Astrocyte (in vitro differentiated cells and primary cell): ENCODE measurements at regions not wholly inside any gene's neighbourhood (a gene's known extent, or its start where the extent isn't known, plus 50 kb on each side); places are given as distances from the start of the nearest gene placed in this dataset.

ENCODE experiments used
- CTCF ChIP-seq: IDR thresholded peaks from 2 replicates; pipeline ENCODE4 v1.5.1; 2011; ENCODE audit warnings: low read depth, mild to moderate bottlenecking, inconsistent platforms, low read length, moderate library complexity; ENCODE audit not compliant: insufficient read depth
- EZH2 ChIP-seq: IDR thresholded peaks from 2 replicates; pipeline ENCODE4 v1.6.1; 2012; ENCODE audit warnings: mild to moderate bottlenecking, low read length, inconsistent platforms; ENCODE audit not compliant: insufficient read depth

- TF ChIP-seq CTCF: no peak
- TF ChIP-seq EZH2: no peak
These were observed 309.2 kb downstream of the BCOR start for GRCh38 chrX:39788521-39788920.
